HG02678 (cell line): ENCODE measurements at regions not wholly inside any gene's neighbourhood (a gene's known extent, or its start where the extent isn't known, plus 50 kb on each side); places are given as distances from the start of the nearest gene placed in this dataset.
"Not testable (repeated sequence)": the region's sequence is repeated elsewhere in the genome, so short reads cannot be mapped to it uniquely, and the experiment has no call there.

ENCODE experiments used
- ATAC-seq: cut with Tn5 transposase; IDR thresholded peaks from one replicate; pipeline ENCODE4 v1.9.1; 2021; ENCODE audit warnings: mild to moderate bottlenecking, moderate library complexity; ENCODE audit not compliant: unreplicated experiment

GRCh38 chr15:21174761-21175160, 265.5 kb downstream of the POTEB3 start:
- ATAC-seq: not testable (repeated sequence)

GRCh38 chr15:21151203-21151966, 285.3 kb upstream of the POTEB2 start:
- not testable (repeated sequence) for ATAC-seq

- ATAC-seq: not testable (repeated sequence)
Observed at GRCh38 chr15:21148136-21148535, 282.0 kb upstream of the POTEB2 start.

GRCh38 chr15:21133893-21134292, 267.8 kb upstream of the POTEB2 start:
- not testable (repeated sequence) for ATAC-seq

- not testable (repeated sequence) for ATAC-seq
Observed at GRCh38 chr15:21112271-21113053, 246.3 kb upstream of the POTEB2 start.

- not testable (repeated sequence) for ATAC-seq
Observed at GRCh38 chr15:21111861-21112260, 245.7 kb upstream of the POTEB2 start.

GRCh38 chr15:21111172-21111571, 245.1 kb upstream of the POTEB2 start:
- ATAC-seq: not testable (repeated sequence)

GRCh38 chr15:21110187-21110804, 244.2 kb upstream of the POTEB2 start:
- ATAC-seq: not testable (repeated sequence)

- not testable (repeated sequence) for ATAC-seq
Observed at GRCh38 chr15:21108384-21108783, 242.3 kb upstream of the POTEB2 start.

GRCh38 chr15:21107399-21108381, 241.6 kb upstream of the POTEB2 start:
- not testable (repeated sequence) for ATAC-seq

- ATAC-seq: not testable (repeated sequence)
Observed at GRCh38 chr15:21096599-21096998, 230.5 kb upstream of the POTEB2 start.

- ATAC-seq: not testable (repeated sequence)
Observed at GRCh38 chr15:21079544-21079943, 213.4 kb upstream of the POTEB2 start.

- ATAC-seq: not testable (repeated sequence)
Observed at GRCh38 chr15:21068917-21069316, 202.8 kb upstream of the POTEB2 start.

- ATAC-seq: not testable (repeated sequence)
Observed at GRCh38 chr15:21063512-21063911, 197.4 kb upstream of the POTEB2 start.

GRCh38 chr15:21062619-21063163, 196.6 kb upstream of the POTEB2 start:
- not testable (repeated sequence) for ATAC-seq

GRCh38 chr15:21051866-21052265, 185.8 kb upstream of the POTEB2 start:
- not testable (repeated sequence) for ATAC-seq

GRCh38 chr15:21031703-21032102, 165.6 kb upstream of the POTEB2 start:
- ATAC-seq: not testable (repeated sequence)

GRCh38 chr15:21029001-21029400, 162.9 kb upstream of the POTEB2 start:
- ATAC-seq: not testable (repeated sequence)

GRCh38 chr15:21027942-21028341, 161.8 kb upstream of the POTEB2 start:
- ATAC-seq: not testable (repeated sequence)

GRCh38 chr15:21026848-21027247, 160.7 kb upstream of the POTEB2 start:
- ATAC-seq: not testable (repeated sequence)
